ENCODE measurements at regions not wholly inside any gene's neighbourhood (a gene's known extent, or its start where the extent isn't known, plus 50 kb on each side); places are given as distances from the start of the nearest gene placed in this dataset.

GRCh38 chr7:22601408-22601807 lies 101.4 kb upstream of the STEAP1B start:
- no peaks in the 10 kb centered on the region for H3K4me1 Mint-ChIP-seq

DNA sequence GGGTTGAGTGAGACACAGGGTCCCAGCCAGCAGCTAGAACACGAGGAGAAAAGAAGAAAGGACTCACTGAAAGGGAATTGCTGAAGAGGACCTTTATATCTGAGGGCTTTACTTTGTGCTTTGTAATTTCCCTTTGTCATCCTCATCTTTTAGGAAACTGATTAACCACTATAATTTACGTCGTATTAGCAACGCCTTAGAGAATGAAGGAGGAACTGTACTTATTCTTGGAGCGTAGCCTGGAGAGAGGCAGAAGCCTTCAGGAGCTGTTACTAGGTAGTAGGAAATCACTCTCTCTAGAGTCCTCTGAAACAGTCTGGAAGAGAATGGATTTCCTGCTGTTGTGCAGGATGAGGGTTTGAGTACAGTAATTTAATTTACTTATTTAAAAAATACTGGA lies 101.0 kb upstream of the STEAP1B start:
- ChIA-PET POLR2A (no interaction called here), CTCF (no interaction called here)
- no peaks in the 10 kb centered on the region for H3K27me3 ChIP-seq (replicated peaks in 1 of 2; ENCODE audit: control insufficient read depth in 2 of 2, extremely low read depth in 1 of 2, insufficient read depth in 2 of 2, low read length in 1 of 2)
- no peak overlapping the region for H3K27ac ChIP-seq (ENCODE audit: low read length)
- Mint-ChIP-seq H3K27ac (no peak overlapping the region), H3K27me3 (peaks cover 7 to 15% of the 10 kb centered on the region in 2 donors), H3K36me3 (no peaks in the 10 kb centered on the region), H3K9me3 (no peaks in the 10 kb centered on the region), H3K4me3 (no peak overlapping the region), H3K4me1 (no peaks in the 10 kb centered on the region)
- H3K4me3 ChIP-seq (ENCODE audit: control insufficient read depth in 1 of 2, extremely low read depth in 1 of 2, low read length in 1 of 2) = no peak overlapping the region
- WGBS (ENCODE audit: insufficient coverage) = no CpG with 5 or more reads among the region's 5 CpGs
- DNase-seq = no peak
- H3K36me3 ChIP-seq (ENCODE audit: control insufficient read depth in 2 of 2, extremely low read depth in 1 of 2, insufficient read depth in 1 of 2, low read length in 1 of 2) = no peaks in the 10 kb centered on the region
- H3K4me1 ChIP-seq (ENCODE audit: control insufficient read depth in 1 of 2, extremely low read depth in 1 of 2, insufficient read depth in 2 of 2, low read length in 2 of 2) = no peaks in the 10 kb centered on the region
- H3K9me3 ChIP-seq = no peaks in the 10 kb centered on the region
- ATAC-seq (replicated peaks in 1 of 4) = no peak

More at GRCh38 chr7:22601408-22601807, 101.4 kb upstream of the STEAP1B start:
- ATAC-seq (replicated peaks in 1 of 4) (no peak), DNase-seq (no peak)
- no peak overlapping the region for H3K27ac Mint-ChIP-seq
- Histone ChIP-seq H3K27me3 (replicated peaks in 1 of 2; ENCODE audit: control insufficient read depth in 2 of 2, extremely low read depth in 1 of 2, insufficient read depth in 2 of 2, low read length in 1 of 2) (no peaks in the 10 kb centered on the region), H3K4me3 (ENCODE audit: control insufficient read depth in 1 of 2, extremely low read depth in 1 of 2, low read length in 1 of 2) (no peak overlapping the region), H3K9me3 (no peaks in the 10 kb centered on the region), H3K4me1 (ENCODE audit: control insufficient read depth in 1 of 2, extremely low read depth in 1 of 2, insufficient read depth in 2 of 2, low read length in 2 of 2) (no peaks in the 10 kb centered on the region), H3K27ac (ENCODE audit: low read length) (no peak overlapping the region), H3K36me3 (ENCODE audit: control insufficient read depth in 2 of 2, extremely low read depth in 1 of 2, insufficient read depth in 1 of 2, low read length in 1 of 2) (no peaks in the 10 kb centered on the region)
- ChIA-PET POLR2A (no interaction called here), CTCF (no interaction called here)
- H3K36me3 Mint-ChIP-seq = no peaks in the 10 kb centered on the region
- H3K9me3 Mint-ChIP-seq = no peaks in the 10 kb centered on the region
- no peak overlapping the region for H3K4me3 Mint-ChIP-seq
- peaks cover 7 to 15% of the 10 kb centered on the region in 2 donors for H3K27me3 Mint-ChIP-seq

GRCh38 chr7:22598318-22598920 lies 98.4 kb upstream of the STEAP1B start:
- CTCF ChIA-PET = no interaction called here
- peaks cover 5 to 15% of the 10 kb centered on the region in 2 donors for H3K27me3 Mint-ChIP-seq
- ATAC-seq (replicated peaks in 1 of 4) (no peak), DNase-seq (no peak)
- POLR2A ChIA-PET = no interaction called here
- Histone ChIP-seq H3K4me3 (ENCODE audit: control insufficient read depth in 1 of 2, extremely low read depth in 1 of 2, low read length in 1 of 2) (no peak overlapping the region), H3K9me3 (no peaks in the 10 kb centered on the region), H3K4me1 (ENCODE audit: control insufficient read depth in 1 of 2, extremely low read depth in 1 of 2, insufficient read depth in 2 of 2, low read length in 2 of 2) (no peaks in the 10 kb centered on the region), H3K27me3 (replicated peaks in 1 of 2; ENCODE audit: control insufficient read depth in 2 of 2, extremely low read depth in 1 of 2, insufficient read depth in 2 of 2, low read length in 1 of 2) (no peaks in the 10 kb centered on the region), H3K27ac (ENCODE audit: low read length) (no peak overlapping the region), H3K36me3 (ENCODE audit: control insufficient read depth in 2 of 2, extremely low read depth in 1 of 2, insufficient read depth in 1 of 2, low read length in 1 of 2) (no peaks in the 10 kb centered on the region)
- WGBS (ENCODE audit: insufficient coverage) = 76% methylated on average over 7 of the region's 12 CpGs
- no peaks in the 10 kb centered on the region for H3K36me3 Mint-ChIP-seq
- no peaks in the 10 kb centered on the region for H3K9me3 Mint-ChIP-seq
- no peak overlapping the region for H3K27ac Mint-ChIP-seq
- H3K4me3 Mint-ChIP-seq = no peak overlapping the region
- H3K4me1 Mint-ChIP-seq = no peaks in the 10 kb centered on the region

DNA sequence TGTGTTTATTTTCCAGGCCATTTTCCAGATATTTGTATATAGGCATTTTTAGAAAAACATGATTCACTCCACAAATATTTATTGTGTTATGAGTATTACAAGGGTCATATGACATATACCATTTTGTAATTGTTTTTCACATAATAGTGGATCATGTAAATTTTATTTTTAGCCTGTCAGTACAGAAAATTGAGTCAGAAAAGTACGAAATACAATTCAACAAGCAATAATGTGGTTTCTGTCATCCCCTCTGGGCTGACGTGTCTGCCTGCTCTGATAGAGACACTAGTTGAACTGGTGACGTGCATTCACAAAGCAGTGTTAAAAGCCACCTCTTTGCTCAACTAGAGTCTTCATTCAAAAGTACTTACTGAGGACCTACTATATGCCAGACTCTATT lies 97.9 kb upstream of the STEAP1B start:
- H3K27ac Mint-ChIP-seq = no peak overlapping the region
- H3K27me3 ChIP-seq (replicated peaks in 1 of 2; ENCODE audit: control insufficient read depth in 2 of 2, extremely low read depth in 1 of 2, insufficient read depth in 2 of 2, low read length in 1 of 2) = no peaks in the 10 kb centered on the region
- ChIA-PET CTCF (no interaction called here), POLR2A (no interaction called here)
- no peaks in the 10 kb centered on the region for H3K36me3 ChIP-seq (ENCODE audit: control insufficient read depth in 2 of 2, extremely low read depth in 1 of 2, insufficient read depth in 1 of 2, low read length in 1 of 2)
- no peak for DNase-seq
- no peak overlapping the region for H3K27ac ChIP-seq (ENCODE audit: low read length)
- H3K27me3 Mint-ChIP-seq = peaks cover under 1 to 15% of the 10 kb centered on the region in 2 donors
- no peaks in the 10 kb centered on the region for H3K9me3 Mint-ChIP-seq
- H3K36me3 Mint-ChIP-seq = no peaks in the 10 kb centered on the region
- H3K4me1 ChIP-seq (ENCODE audit: control insufficient read depth in 1 of 2, extremely low read depth in 1 of 2, insufficient read depth in 2 of 2, low read length in 2 of 2) = no peaks in the 10 kb centered on the region
- no peak for ATAC-seq (replicated peaks in 1 of 4)
- H3K9me3 ChIP-seq = no peaks in the 10 kb centered on the region
- H3K4me3 ChIP-seq (ENCODE audit: control insufficient read depth in 1 of 2, extremely low read depth in 1 of 2, low read length in 1 of 2) = no peak overlapping the region
- H3K4me3 Mint-ChIP-seq = no peak overlapping the region
- H3K4me1 Mint-ChIP-seq = no peaks in the 10 kb centered on the region
- 90% methylated on average over 3 of the region's 3 CpGs for WGBS (ENCODE audit: insufficient coverage)

- Mint-ChIP-seq H3K36me3 (no peaks in the 10 kb centered on the region), H3K27ac (no peak overlapping the region), H3K27me3 (peaks cover 6 to 18% of the 10 kb centered on the region in 2 donors), H3K4me3 (no peak overlapping the region), H3K4me1 (no peaks in the 10 kb centered on the region), H3K9me3 (no peaks in the 10 kb centered on the region)
- ChIA-PET POLR2A (no interaction called here), CTCF (no interaction called here)
- Histone ChIP-seq H3K36me3 (ENCODE audit: control insufficient read depth in 2 of 2, extremely low read depth in 1 of 2, insufficient read depth in 1 of 2, low read length in 1 of 2) (no peaks in the 10 kb centered on the region), H3K27me3 (replicated peaks in 1 of 2; ENCODE audit: control insufficient read depth in 2 of 2, extremely low read depth in 1 of 2, insufficient read depth in 2 of 2, low read length in 1 of 2) (no peaks in the 10 kb centered on the region), H3K9me3 (no peaks in the 10 kb centered on the region), H3K4me1 (ENCODE audit: control insufficient read depth in 1 of 2, extremely low read depth in 1 of 2, insufficient read depth in 2 of 2, low read length in 2 of 2) (no peaks in the 10 kb centered on the region), H3K27ac (ENCODE audit: low read length) (no peak overlapping the region), H3K4me3 (ENCODE audit: control insufficient read depth in 1 of 2, extremely low read depth in 1 of 2, low read length in 1 of 2) (no peak overlapping the region)
- no peak for ATAC-seq (replicated peaks in 1 of 4)
- 60% methylated on average over 2 of the region's 5 CpGs for WGBS (ENCODE audit: insufficient coverage)
- no peak for DNase-seq
Observed at GRCh38 chr7:22596763-22597400, 96.9 kb upstream of the STEAP1B start.

DNA sequence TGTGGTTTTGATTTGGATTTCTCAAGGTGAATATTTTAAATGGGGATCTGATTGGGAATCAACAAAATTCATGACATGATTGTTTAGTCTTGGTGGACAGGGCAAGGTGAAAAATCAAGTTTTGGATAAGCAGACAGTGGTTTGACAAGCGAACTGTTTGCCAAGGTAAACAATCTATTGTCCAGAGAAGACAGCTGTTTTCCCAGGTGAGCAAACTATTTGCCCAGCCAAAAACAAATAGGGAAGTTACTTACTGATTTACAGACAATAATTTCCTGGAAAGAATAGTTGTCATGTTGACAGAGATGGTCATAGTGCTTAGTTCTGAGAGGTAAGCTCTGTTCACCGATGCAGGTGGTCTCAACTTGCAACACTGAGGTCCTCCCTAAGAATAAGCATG lies 94.0 kb upstream of the STEAP1B start:
- Mint-ChIP-seq H3K4me3 (no peak overlapping the region), H3K9me3 (no peaks in the 10 kb centered on the region), H3K27me3 (peaks cover 6 to 34% of the 10 kb centered on the region in 2 donors), H3K27ac (no peak overlapping the region), H3K4me1 (no peaks in the 10 kb centered on the region), H3K36me3 (no peaks in the 10 kb centered on the region)
- Histone ChIP-seq H3K9me3 (no peaks in the 10 kb centered on the region), H3K36me3 (ENCODE audit: control insufficient read depth in 2 of 2, extremely low read depth in 1 of 2, insufficient read depth in 1 of 2, low read length in 1 of 2) (no peaks in the 10 kb centered on the region), H3K4me3 (ENCODE audit: control insufficient read depth in 1 of 2, extremely low read depth in 1 of 2, low read length in 1 of 2) (no peak overlapping the region), H3K27me3 (replicated peaks in 1 of 2; ENCODE audit: control insufficient read depth in 2 of 2, extremely low read depth in 1 of 2, insufficient read depth in 2 of 2, low read length in 1 of 2) (no peaks in the 10 kb centered on the region), H3K4me1 (ENCODE audit: control insufficient read depth in 1 of 2, extremely low read depth in 1 of 2, insufficient read depth in 2 of 2, low read length in 2 of 2) (no peaks in the 10 kb centered on the region), H3K27ac (ENCODE audit: low read length) (no peak overlapping the region)
- WGBS (ENCODE audit: insufficient coverage) = no CpG with 5 or more reads among the region's 2 CpGs
- no peak for ATAC-seq (replicated peaks in 1 of 4)
- ChIA-PET CTCF (no interaction called here), POLR2A (no interaction called here)
- DNase-seq = no peak

- no peaks in the 10 kb centered on the region for H3K36me3 Mint-ChIP-seq
- Histone ChIP-seq H3K4me3 (ENCODE audit: control insufficient read depth in 1 of 2, extremely low read depth in 1 of 2, low read length in 1 of 2) (no peak overlapping the region), H3K4me1 (ENCODE audit: control insufficient read depth in 1 of 2, extremely low read depth in 1 of 2, insufficient read depth in 2 of 2, low read length in 2 of 2) (no peaks in the 10 kb centered on the region), H3K27ac (ENCODE audit: low read length) (no peak overlapping the region), H3K9me3 (no peaks in the 10 kb centered on the region), H3K27me3 (replicated peaks in 1 of 2; ENCODE audit: control insufficient read depth in 2 of 2, extremely low read depth in 1 of 2, insufficient read depth in 2 of 2, low read length in 1 of 2) (no peaks in the 10 kb centered on the region), H3K36me3 (ENCODE audit: control insufficient read depth in 2 of 2, extremely low read depth in 1 of 2, insufficient read depth in 1 of 2, low read length in 1 of 2) (no peaks in the 10 kb centered on the region)
- H3K4me3 Mint-ChIP-seq = no peak overlapping the region
- CTCF ChIA-PET = interaction anchor here in 1 of 2 donors (0.6 kb wide), 1 partner anchor 39 kb away, joined by 4 read pairs; no protein-coding TSS in a partner anchor
- H3K9me3 Mint-ChIP-seq = no peaks in the 10 kb centered on the region
- 89% methylated on average over 1 of the region's 2 CpGs for WGBS (ENCODE audit: insufficient coverage)
- ATAC-seq (replicated peaks in 1 of 4) (no peak), DNase-seq (no peak)
- H3K27me3 Mint-ChIP-seq = peaks cover 6 to 26% of the 10 kb centered on the region in 2 donors
- POLR2A ChIA-PET = no interaction called here
- no peak overlapping the region for H3K27ac Mint-ChIP-seq
- H3K4me1 Mint-ChIP-seq = peaks cover 0 to 11% (median 6%) of the 10 kb centered on the region in 3 donors
Observed at GRCh38 chr7:22591271-22591670, 91.3 kb upstream of the STEAP1B start.
